Stimulated activated CD4-positive, alpha-beta T cell treated with anti-CD3 and anti-CD28 coated beads, Interleukin-12 subunit alpha, Interleukin-12 subunit beta, amount 100 ng/mL, for 24 hours (primary cell): ENCODE measurements at regions not wholly inside any gene's neighbourhood (a gene's known extent, or its start where the extent isn't known, plus 50 kb on each side); places are given as distances from the start of the nearest gene placed in this dataset.

ENCODE experiments used
- DNase-seq, 2 experiments: peaks; one replicate each; pipeline ENCODE4 v3.0.0-alpha.2; 2020; ENCODE audit warnings: low read depth in 2 of 2

DNA sequence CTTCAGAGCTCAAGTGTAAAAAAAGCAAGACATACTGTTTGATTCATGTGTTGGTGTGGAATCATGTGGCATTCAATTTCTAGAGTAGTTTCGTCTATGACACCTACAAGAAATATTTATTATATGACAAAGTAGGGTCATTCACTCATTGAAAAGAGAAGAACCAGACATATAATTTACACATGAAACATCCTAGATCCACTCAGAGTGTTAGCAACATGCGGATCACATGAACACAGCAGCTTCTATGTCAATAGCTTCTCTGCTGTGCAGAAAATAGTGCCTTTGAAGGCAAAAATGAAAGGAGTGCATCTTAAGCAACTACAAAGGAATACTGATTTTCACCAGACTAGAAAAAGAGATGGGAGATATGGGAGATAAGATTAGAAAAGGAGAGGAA is 569.8 kb downstream of the RPS29 start:
- no peak for DNase-seq

DNA sequence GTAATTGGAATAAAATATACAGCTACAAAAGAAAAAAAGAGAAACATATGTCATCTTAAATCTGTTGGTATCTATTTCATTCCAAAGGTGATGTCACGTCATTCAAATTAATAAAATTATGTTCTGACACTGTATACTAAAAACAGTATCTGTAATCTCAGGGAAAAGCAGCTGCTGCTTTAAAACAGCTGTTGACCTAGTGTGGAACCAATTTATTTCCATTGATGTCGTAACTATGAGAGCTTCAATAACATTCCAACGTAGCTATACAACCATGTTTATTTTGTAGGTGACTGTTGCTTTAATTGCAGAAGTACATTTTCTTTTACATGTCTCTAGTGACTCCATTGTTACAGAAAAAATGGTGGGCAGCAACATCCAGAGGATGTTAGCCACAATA is 571.7 kb downstream of the RPS29 start:
- no peak for DNase-seq

DNA sequence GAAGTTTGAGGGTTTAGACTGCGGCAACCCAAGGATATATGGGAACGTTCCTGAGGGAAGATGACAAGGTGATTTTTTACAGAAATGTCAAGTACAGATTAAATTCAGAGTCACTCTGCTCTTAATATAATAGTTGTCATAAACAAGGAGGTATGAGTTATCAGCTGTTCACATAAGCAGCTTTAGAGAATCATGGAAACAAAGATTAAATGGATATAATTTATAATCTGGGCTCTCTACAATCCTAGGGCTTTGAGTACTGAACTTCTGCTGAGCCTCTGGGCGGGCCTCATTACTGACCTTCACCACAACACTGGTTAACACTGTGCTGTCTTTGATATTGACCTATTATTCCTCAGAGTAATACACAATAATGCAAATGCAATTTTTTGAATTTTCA is 577.8 kb downstream of the RPS29 start:
- no peak for DNase-seq

DNA sequence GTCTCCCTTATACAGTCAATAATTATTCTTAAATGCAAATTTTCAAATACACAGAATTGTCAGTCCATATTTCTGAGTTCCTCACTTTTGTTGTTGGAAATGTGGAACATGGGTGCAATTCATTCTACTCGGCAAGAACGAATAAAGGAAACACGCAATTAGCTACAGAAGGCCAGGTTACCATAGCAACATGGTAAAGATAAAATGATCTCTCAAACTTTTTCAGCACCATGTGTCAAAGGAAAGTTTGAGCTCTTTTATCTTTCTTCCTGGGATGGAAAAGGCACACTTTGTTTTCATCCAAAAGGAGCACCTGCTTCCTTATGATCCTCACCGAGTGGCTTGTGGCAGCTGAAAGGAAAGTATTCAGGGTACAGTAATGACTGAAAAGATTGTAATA is 595.0 kb downstream of the RPS29 start:
- no peak for DNase-seq

DNA sequence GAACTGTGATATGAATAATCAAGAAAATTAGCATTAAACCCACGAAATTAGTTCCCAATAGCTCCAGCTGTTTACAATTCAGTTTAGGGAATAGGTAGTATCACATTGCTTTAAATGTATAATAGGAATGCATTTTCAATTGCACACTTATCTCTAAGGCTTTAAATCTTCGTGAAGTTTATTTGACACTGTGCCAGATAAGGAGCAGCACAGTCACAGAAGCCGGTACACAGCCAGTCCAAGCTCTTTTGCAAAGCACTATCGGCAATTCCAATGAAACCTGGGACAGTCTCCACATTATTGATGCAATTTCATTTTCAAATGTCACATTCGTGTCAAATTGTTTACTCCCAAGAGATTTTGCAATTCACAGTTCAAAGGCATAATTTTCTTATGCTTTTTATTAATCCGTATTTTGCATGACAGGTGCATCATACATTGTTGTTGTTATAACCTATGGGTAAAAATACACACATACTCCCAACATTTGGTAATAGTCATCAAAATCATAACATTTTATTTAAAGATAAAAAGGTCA is 602.8 kb downstream of the RPS29 start:
- no peak for DNase-seq

DNA sequence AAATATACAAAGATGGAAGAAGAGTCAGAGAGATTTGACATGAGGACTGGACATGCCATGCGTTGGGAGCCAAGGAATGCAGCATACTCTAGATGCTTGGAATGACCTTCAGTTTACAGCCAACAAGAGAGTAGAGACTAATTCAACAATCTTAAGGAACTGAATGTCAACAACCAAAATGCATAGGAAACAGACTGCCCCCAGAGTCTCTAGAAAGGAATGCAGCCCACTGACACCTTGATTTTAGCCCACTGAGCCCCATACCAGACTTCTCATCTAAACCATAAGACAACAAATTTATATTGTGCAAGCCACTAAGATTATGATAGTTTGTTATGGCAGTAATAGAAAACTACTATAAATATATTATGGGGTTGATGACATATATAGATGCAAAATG is 611.2 kb downstream of the RPS29 start:
- DNase-seq, result no peak

DNA sequence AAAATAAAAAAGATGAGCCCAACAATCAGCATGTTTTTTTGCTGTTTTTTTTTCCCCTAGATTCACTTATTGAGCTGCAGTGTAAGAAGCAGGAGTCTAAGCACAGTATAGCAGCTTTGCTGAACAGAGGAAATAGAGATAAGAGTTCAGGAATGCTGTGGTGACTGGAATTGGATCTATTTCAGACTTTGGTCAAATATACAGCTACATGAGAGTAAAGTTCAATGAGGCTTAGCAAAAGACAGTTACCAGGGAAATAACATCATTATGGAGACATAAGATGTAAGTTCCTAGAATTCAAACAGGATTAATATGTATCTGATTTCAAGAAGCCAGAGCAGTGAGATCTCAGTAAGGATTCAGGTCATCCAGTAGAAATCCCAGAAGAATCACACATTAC is 613.0 kb downstream of the RPS29 start:
- no peak for DNase-seq

DNA sequence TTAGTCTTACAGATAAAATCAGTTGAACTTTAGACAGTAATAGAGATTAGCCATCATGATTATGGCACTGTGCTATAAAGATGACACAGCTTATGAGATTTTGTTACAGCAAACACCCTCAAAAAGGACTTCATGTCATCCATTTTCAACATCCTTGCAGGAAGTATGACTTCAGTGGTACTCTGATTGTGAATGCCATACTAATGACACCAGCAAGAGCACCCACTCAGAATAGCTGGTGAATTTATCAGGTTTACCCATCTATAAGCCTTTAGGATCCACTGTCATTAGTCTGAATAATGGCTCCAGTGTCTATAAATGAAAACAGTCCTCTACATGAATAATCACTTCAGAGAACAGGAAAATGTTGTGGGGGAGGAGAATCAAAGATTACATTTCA is 615.2 kb downstream of the RPS29 start:
- no peak for DNase-seq

DNA sequence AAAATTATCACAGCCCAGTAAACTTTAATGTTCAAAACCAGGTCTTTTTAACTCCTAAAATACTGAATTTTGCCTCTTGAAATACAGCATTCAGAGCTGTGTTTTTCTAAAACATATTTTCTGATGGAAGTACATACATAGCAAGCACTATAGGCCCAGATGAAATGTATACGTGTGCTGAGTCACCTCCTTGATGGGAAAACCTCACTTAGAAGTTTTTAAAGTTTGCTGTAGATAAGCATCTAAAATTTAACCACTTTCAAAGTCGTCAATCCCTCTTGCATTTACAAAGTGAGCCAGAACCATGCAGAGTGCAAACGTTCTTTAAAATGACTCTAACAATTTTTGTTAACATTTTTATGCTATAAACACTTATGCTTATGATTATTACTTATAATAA is 618.8 kb downstream of the RPS29 start:
- DNase-seq, result no peak

DNA sequence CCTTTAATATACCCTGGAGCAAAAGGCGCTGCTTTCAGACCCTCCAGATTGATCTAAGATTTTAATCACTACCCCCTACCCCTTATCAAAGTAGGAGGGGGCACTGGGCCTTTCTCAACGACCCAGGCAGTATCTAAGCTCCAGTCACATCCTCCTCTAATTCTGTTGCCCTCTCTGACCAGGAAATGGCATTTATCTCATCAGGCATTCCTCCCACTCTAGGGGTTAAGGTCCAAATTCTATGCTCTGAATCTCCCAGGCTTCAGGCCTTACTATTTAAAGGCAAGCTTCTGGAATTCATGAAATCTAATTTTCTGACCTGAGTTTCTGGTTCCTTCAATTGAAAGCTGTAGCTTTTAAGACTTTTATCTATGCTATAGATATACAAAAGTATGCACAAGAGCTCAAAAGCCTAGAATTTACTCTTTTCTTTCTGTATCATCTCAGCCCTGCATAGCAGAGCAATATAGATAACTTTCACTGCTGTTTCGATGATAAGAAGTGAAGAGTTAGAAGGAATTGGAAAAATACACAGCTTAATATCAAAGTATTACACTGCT is 622.9 kb downstream of the RPS29 start:
- DNase-seq, result no peak

DNA sequence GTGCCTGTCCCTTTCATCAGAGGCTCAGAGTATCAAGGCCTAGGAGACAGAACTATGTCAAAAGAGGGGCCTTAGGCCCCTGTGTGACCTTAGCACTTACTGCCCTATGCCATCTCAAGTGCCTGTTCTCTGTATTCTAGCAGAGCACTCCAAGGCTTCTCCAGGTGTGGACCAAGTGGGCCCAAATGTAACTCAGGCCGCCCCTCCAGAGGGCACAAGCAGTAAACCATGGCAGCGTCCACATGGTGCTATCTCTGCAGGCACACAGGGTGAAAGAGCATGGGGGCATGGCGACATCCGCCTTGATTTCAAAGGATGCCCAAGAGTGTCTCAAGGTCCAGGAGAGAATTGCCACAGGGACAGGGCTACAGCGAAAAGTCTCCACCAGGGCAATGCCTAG is 628.7 kb downstream of the RPS29 start:
- DNase-seq, result no peak

DNA sequence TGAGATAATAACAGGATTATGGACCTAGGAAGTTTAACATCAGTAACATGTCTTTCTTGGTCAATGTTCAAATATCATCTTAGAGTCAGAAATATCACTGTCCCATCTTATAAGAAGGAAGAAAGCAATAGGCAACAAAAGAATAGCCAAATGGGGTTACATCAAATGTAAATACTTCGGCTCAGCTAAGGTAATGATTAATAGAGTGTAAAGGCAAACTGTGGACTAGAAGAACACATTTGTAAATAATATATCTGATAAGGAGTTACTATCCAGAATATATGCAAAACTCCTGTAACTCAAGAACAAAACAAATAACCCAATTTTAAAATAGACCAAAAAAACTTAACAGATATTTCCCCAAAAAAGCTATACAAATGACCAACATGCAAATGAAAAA is 630.3 kb downstream of the RPS29 start:
- DNase-seq, result no peak

DNA sequence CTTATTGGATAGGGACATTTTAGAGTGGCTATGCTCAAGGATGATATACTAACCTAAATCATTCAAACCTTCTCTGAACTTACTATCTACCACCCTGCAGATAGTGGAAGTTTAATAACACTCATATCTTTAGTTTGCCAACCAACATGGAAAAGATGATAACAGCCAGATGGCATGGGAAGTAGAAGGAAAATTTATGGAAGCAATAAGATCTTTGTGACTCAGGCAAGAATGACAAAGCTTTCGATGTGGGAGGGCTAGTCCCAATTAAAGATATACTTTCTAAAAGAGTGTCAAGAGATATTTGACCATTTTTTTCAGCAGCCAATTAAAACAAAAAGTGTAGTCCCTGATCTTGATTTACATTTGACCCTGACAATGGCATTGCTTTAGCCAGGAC is 631.7 kb downstream of the RPS29 start:
- no peak for DNase-seq

DNA sequence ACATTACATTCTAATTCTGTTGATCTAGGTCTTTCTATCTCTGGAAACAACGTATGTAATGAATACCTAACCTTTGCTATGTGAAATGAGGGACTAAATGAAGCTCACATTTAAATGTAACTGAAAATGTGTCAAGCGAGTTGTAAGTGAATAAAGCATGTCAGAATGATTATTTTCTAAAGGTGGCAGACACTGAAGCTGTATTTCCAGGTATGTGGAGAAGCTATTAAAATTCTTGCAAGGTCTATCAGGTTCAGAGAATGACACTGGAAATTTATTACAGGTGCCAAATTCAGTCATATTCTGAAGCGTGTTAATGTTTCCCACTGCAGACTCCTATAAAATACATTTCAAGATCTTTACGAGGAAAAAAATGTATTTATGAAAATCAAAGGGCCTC is 641.4 kb downstream of the RPS29 start:
- DNase-seq, result no peak

DNA sequence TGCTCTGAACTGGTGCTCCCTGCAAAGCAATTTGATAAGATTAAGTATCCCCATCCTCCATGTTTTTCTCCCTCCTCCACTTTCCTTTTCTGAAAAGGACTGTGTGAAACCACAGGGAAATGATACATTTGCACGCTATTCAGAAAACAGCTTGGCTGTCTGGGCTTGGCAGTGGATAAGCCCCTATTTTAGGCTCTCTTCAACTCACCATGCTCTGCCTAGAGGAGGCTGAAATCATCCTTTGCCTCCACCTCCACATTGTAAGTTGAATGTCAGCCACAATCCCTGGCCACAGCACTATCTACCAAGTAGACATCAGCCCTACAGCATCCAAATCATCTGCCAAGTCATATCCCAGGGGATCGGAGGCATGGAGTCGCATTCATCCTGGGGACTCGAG is 642.3 kb downstream of the RPS29 start:
- no peak for DNase-seq

DNA sequence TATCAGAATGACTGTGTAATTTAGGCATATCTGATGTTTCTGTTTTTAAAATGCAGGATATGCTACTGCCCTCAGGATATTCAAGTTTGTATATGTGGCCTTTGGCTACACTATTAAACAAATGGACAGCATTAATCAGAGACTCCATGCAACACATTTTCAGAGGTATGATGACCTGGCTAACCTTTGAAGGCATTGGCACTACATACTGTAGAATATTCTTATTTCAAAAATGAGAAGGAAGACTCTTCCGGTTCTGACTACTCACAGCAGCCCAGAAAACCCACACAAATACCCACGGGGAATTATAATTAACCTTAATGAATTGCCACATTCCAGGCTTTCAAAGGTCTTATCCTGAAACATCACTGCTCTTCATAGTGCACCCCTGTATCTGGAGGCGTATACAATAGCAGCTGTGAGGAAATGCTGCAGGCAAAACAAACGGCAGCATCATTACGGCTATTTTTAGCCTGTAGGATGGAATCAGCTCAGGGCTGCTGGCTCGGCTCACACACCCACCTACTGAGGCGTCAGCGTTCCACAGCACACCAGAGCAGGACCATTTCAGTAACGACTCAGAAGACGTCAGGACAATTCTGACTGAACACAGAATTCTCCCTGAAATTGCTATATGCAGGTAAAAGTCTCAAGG is 648.5 kb downstream of the RPS29 start:
- DNase-seq, result no peak

DNA sequence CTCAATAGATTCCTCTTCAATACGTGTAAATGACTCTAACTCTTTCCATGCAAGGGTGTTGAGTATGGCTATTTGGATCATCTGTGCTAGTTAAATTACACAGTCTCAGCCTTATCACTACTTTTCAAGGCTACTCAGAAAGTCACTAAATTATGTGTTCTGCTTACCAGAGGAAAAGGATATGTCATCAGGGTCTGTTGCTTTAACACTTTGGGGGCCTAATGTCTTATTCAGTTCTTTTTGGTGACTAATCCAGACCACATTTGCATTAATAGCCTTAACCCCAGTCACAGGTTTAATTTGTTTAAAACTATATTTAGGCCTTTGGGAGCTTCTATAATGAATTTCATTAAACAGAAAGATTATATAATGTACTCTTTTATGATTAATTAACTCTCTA is 649.3 kb downstream of the RPS29 start:
- no peak for DNase-seq

DNA sequence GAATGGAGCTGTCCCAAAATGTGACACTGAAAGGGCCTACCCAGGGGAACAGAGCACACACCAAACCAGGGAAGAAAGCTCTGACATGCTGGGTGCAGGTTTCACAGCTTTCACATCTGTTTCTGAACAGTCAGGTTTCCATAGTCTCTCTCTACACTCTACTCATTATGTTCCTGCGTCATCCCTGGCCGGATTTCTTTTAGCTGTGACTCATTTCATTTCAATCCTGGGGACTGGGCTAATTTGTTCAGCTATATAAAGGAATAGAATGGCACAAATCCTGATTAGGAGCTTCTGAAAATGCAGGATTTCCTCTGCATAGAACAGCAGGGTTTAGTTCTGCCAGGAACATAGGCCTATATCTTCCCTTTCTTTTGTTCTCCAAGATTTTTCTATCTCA is 649.8 kb downstream of the RPS29 start:
- no peak for DNase-seq

DNA sequence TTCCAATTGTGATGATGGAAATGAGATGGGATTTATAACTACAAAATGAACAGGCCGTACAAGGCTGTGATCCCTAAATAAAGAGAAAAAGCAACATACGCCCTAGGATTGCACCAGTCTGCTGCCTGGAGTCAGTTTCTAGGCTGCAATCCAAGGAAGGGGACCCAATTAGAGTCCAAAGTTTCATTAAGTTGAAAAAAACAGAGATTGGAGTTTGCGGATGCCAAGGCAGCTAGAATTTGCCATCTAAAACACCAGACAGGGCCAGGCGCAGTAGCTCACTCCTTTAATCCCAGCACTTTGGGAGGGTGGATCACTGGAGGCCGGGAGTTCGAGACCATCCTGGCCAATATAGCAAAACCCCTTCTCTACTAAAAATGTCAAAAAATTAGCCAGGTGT is 661.0 kb downstream of the RPS29 start:
- DNase-seq, result no peak

DNA sequence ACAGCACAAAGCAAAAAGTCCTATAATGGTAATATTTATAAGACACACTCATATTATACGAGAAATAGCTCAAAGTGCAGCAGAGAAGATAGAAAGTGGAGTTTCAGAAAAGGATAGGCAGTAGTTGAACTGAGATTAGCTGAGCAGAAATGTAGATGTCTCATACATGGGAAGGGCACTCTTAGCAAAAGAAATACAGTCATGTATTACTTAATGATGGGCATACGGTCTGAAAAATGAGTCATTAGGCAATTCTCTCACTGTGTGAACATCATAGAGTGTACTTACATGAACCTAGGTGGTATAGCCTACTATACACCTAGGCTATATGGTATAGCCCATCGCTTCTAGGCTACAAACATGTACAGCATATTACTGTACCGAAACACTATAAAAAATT is 671.3 kb downstream of the RPS29 start:
- no peak for DNase-seq

DNA sequence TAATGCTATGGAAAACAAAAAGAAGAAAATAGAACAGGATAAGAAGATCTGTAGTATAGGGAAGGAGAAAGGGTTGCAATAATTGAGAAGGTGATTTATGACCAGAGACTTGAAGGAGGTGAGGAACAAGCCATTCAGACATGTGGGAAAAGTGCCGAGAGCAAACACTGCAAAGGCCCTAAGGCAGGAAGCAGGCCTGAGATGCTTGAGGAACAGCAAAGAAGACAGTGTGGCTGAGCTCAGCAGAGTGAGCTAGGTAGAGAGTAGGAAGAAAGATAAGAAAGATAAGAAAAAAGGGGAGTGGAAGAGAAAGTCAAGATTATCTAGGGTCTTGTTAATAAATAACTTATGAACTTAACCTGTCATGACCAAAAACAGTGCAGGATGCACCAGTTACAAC is 671.8 kb downstream of the RPS29 start:
- DNase-seq, result no peak

DNA sequence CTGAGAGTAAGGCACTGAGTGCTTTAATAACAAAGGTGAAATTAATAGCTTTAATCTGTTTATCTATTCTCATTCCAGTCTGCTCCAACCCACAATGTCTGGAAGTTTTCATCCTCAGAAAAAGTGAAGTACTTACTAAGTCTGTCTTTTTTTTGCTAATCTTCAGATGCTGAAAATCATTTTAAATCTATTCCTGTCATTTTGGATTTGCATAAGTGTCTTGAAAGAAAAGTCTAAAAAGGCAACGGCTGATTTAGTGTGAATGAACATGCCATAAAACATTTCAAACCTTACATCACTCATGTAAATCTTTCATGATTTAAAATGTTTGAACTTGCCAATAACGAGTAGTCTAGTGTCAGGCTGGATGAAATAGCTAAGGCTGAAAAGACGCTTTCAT is 685.6 kb downstream of the RPS29 start:
- no peak for DNase-seq

DNA sequence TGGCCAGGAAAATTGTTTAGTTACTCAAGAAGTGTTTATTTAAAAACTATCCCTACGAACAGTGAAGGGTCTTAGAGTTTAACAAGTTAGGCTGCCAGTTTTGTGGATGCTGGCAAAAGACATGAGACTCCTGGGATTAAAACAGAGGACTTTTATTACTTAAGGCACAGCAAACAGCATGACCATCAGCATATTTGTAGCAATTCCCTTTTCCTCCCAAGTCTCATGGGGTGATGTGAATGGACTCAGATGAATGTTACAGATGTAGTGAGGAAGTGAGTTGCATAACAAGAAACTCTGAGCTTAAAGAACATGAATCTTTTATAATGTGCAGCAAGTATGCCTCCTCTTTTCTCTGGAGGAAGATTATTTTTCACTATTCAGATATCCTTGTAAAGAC is 695.8 kb downstream of the RPS29 start:
- DNase-seq, result no peak

DNA sequence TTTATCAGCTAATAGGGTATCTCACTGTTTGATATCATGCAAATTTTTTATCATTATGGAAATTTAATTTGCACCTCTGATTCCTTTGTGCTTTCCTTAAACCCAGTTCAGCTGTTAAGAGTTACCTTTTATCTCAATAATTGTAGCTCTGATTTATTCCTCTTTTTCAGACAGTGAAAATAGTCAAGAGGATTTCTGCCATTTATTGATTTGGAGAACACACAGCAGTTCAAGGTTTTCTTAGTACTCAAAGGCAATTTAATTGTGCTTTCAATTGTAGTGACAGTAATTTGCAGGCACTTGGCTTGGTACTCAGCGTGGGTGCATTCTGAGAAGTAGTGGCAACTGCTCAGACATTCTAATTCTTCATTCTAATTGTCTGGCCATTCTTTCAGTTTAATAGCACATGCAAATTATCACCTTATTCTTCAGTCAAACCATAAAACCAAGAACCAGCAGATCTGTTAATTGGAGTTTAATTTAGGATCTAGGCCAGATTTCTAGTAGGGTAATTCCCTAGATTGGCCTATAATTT is 709.3 kb downstream of the RPS29 start:
- DNase-seq, result no peak
